ENCODE measurements at regions not wholly inside any gene's neighbourhood (a gene's known extent, or its start where the extent isn't known, plus 50 kb on each side); places are given as distances from the start of the nearest gene placed in this dataset.
"Not testable (repeated sequence)": the region's sequence is repeated elsewhere in the genome, so short reads cannot be mapped to it uniquely, and the experiment has no call there.

DNA sequence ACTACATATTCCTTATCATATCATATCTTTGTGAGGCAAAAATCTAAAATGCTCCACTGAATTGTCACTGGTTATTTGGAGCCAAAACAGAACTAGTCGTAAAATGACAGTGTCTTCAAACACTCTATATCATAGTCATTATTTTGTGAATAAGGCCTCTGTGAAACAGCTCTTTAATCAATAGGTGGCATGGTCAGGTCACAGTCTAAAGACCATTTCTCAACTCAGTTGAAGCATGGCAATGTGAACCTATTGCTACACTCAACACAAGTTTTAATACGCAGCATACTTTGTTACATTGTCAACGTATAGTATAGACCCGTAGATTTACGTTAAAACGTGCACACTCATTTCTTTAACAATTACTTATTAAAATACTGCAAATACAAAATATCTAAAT, 131.3 kb upstream of the PCDH20 start:
- Histone ChIP-seq H3K4me3 (no peak overlapping the region), H3K4me1 (no peaks in the 10 kb centered on the region), H3K27me3 (no peaks in the 10 kb centered on the region), H3K36me3 (no peaks in the 10 kb centered on the region), H3K27ac (no peak overlapping the region), H3K9me3 (no peaks in the 10 kb centered on the region)
- TF ChIP-seq POLR2AphosphoS5 (IDR thresholded peaks at IDR 0.05) (no peak), POLR2A (IDR thresholded peaks at IDR 0.05) (no peak), EP300 (IDR thresholded peaks at IDR 0.05) (no peak)
- TF ChIP-seq, protein P1, sequence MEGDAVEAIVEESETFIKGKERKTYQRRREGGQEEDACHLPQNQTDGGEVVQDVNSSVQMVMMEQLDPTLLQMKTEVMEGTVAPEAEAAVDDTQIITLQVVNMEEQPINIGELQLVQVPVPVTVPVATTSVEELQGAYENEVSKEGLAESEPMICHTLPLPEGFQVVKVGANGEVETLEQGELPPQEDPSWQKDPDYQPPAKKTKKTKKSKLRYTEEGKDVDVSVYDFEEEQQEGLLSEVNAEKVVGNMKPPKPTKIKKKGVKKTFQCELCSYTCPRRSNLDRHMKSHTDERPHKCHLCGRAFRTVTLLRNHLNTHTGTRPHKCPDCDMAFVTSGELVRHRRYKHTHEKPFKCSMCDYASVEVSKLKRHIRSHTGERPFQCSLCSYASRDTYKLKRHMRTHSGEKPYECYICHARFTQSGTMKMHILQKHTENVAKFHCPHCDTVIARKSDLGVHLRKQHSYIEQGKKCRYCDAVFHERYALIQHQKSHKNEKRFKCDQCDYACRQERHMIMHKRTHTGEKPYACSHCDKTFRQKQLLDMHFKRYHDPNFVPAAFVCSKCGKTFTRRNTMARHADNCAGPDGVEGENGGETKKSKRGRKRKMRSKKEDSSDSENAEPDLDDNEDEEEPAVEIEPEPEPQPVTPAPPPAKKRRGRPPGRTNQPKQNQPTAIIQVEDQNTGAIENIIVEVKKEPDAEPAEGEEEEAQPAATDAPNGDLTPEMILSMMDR (IDR thresholded peaks at IDR 0.05): no peak
- WGBS: 87% methylated on average over 6 of the region's 6 CpGs
- DNase-seq (ENCODE audit: low spot score in 2 of 2): no peak

DNA sequence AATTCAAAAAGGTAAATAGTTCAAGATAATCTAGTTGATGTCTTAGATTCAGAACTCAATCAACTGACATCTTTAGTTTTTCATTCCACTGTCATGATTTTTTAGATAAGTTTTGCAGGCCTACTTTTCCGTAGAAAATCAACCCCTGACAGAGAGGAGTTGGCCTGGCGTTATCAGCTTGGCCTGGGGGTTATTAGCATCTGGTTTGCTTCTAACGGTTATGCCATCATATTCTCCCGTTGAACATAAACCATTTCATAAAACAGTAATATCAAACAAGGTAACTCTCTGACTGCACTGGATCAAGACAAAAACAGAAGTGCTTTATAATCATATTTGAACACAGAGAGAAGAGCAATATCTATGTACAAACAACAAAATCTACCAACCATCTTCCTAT, 130.8 kb upstream of the PCDH20 start:
- Histone ChIP-seq H3K36me3 (no peaks in the 10 kb centered on the region), H3K4me3 (no peak overlapping the region), H3K27ac (no peak overlapping the region), H3K4me1 (no peaks in the 10 kb centered on the region), H3K27me3 (no peaks in the 10 kb centered on the region), H3K9me3 (no peaks in the 10 kb centered on the region)
- no peak for DNase-seq (ENCODE audit: low spot score in 2 of 2)
- TF ChIP-seq EP300 (IDR thresholded peaks at IDR 0.05): no peak
- no peak for TF ChIP-seq POLR2A (IDR thresholded peaks at IDR 0.05)
- TF ChIP-seq POLR2AphosphoS5 (IDR thresholded peaks at IDR 0.05): no peak
- TF ChIP-seq, protein P1 (IDR thresholded peaks at IDR 0.05): no peak
- 40% methylated on average over 4 of the region's 4 CpGs for WGBS

DNA sequence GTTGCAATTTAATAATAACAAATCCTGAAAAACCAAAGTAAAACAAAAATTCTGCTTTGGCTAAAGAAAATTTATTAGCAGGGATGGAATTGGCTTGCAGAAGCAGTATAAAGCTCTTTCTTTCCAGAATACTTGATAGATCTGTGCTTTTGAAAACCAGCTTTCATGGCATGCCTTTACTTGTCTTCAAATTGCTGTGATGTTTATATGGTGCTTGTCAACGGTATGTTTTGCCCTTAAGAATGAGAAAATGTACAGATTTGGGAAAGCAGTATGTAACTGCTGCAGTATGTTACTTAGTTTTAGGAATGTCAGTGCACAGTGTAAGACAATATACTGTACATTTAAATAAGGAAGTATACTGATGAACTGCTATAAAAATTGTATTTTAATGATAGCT, 120.8 kb upstream of the PCDH20 start:
- 34% methylated on average over 1 of the region's 1 CpG for WGBS
- Histone ChIP-seq H3K4me1 (no peaks in the 10 kb centered on the region), H3K36me3 (no peaks in the 10 kb centered on the region), H3K9me3 (no peaks in the 10 kb centered on the region), H3K4me3 (no peak overlapping the region), H3K27ac (no peak overlapping the region), H3K27me3 (no peaks in the 10 kb centered on the region)
- no peak for DNase-seq (ENCODE audit: low spot score in 2 of 2)
- TF ChIP-seq EP300 (IDR thresholded peaks at IDR 0.05) (no peak), POLR2AphosphoS5 (IDR thresholded peaks at IDR 0.05) (no peak), POLR2A (IDR thresholded peaks at IDR 0.05) (no peak)
- TF ChIP-seq, protein P1 (IDR thresholded peaks at IDR 0.05): no peak

DNA sequence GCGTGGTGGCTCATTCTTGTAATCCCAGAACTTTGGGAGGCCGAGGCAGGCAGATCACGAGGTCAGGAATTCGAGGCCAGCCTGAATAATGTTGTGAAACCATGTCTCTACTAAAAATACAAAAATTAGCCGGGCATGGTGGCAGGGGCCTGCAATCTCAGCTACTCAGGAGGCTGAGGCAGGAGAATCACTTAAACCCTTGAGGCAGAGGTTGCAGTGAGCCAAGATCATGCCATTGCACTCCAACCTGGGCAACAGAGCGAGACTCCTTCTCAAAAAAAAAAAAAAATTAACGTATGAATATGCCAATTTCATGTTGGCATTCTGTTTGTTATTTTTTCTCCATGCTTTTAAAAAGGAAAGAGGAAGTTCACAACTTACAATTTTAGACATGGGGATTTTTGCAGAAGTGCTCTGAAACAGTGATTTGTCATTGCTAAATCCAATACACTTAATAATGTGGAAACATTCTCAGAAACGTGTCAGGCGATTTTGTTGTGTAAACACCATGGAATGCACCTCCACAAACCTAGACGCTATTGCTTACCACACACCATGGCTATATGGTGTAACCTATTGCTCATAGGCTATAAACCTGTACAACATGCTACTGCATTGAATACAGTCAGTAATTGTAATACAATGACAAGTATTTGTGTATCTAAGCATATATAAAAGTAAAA, 115.9 kb upstream of the PCDH20 start:
- no peak overlapping the region for H3K27ac ChIP-seq
- WGBS: 67% methylated on average over 10 of the region's 10 CpGs
- no peaks in the 10 kb centered on the region for H3K27me3 ChIP-seq
- no peak for DNase-seq (ENCODE audit: low spot score in 2 of 2)
- no peaks in the 10 kb centered on the region for H3K36me3 ChIP-seq
- TF ChIP-seq POLR2AphosphoS5 (IDR thresholded peaks at IDR 0.05): no peak
- TF ChIP-seq EP300 (IDR thresholded peaks at IDR 0.05): no peak
- TF ChIP-seq POLR2A (IDR thresholded peaks at IDR 0.05): no peak
- TF ChIP-seq, protein P1 (IDR thresholded peaks at IDR 0.05): no peak
- H3K4me1 ChIP-seq: no peaks in the 10 kb centered on the region
- no peaks in the 10 kb centered on the region for H3K9me3 ChIP-seq
- no peak overlapping the region for H3K4me3 ChIP-seq

DNA sequence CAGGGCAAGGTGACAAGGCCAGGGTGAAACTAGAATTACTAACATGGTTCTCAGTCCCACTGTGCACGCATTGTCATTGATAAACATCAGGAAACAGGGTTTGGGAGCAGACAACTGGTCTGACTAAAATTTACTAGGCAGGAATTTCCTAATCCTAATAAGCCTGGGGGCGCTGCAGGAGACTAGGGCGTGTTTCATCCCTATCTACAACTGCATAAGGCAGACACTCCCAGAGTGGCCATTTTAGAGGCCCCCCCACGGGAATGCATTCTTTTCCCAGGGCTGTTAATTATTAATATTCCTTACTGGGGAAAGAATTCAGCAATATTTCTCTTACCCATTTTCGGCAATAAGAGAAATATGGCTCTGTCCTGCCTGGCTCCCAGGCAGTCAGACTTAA, 103.6 kb upstream of the PCDH20 start:
- not testable (repeated sequence) for H3K4me3 ChIP-seq; H3K27ac ChIP-seq; H3K27me3 ChIP-seq; H3K36me3 ChIP-seq; H3K4me1 ChIP-seq; H3K9me3 ChIP-seq; DNase-seq (ENCODE audit: low spot score in 2 of 2)
- WGBS: 76% methylated on average over 5 of the region's 5 CpGs

DNA sequence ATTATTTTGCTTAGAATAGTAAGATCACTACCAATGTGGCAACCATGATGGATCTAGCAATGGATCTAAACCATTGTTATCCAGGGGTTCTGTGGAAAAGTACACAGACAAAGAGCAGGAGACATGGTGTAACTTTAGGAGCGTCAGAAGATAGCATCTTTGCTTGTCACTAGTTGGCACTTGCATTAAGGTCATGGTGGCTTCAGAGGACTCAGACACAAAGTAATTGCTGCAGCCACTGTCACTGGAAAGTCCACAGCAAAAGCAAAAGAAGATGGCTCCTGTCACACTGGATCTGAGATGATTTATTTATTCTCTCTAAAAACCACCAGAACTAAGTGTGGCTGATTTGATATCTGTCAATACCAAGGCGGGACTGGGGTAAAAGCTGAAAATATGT, 93.3 kb upstream of the PCDH20 start:
- Histone ChIP-seq H3K36me3 (no peaks in the 10 kb centered on the region), H3K4me1 (no peaks in the 10 kb centered on the region), H3K9me3 (no peaks in the 10 kb centered on the region), H3K4me3 (no peak overlapping the region), H3K27me3 (no peaks in the 10 kb centered on the region), H3K27ac (no peak overlapping the region)
- 84% methylated on average over 2 of the region's 2 CpGs for WGBS
- DNase-seq (ENCODE audit: low spot score in 2 of 2): no peak
- TF ChIP-seq POLR2A (IDR thresholded peaks at IDR 0.05): no peak
- TF ChIP-seq, protein P1 (IDR thresholded peaks at IDR 0.05): no peak
- TF ChIP-seq POLR2AphosphoS5 (IDR thresholded peaks at IDR 0.05): no peak
- no peak for TF ChIP-seq EP300 (IDR thresholded peaks at IDR 0.05)

Data from suprapubic skin (tissue), 4 donors.